HG02623 (cell line): ENCODE measurements at regions not wholly inside any gene's neighbourhood (a gene's known extent, or its start where the extent isn't known, plus 50 kb on each side); places are given as distances from the start of the nearest gene placed in this dataset.

Source experiments
- ATAC-seq: cut with Tn5 transposase; IDR thresholded peaks from one replicate; pipeline ENCODE4 v1.9.1; 2021; ENCODE audit warnings: moderate library complexity; ENCODE audit not compliant: unreplicated experiment

DNA sequence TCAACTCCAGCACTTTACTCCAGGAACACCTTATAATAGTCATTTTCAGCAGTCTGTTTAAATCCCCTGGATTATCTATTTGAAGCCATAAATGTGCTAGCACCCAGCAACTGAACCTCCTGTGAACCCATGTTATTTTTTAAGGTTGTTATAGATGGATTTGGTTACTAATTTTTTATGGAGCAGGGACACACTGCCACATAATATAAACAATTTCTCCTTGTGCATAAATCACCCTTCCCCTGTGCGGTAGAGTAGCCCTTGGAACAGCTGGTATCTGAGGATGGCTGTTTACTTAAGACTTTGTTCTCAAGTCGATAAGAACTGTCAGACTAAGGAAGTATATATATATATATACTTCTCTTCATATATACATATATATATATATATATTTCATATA lies 367.4 kb downstream of the EPHA4 start:
- ATAC-seq = no peak

DNA sequence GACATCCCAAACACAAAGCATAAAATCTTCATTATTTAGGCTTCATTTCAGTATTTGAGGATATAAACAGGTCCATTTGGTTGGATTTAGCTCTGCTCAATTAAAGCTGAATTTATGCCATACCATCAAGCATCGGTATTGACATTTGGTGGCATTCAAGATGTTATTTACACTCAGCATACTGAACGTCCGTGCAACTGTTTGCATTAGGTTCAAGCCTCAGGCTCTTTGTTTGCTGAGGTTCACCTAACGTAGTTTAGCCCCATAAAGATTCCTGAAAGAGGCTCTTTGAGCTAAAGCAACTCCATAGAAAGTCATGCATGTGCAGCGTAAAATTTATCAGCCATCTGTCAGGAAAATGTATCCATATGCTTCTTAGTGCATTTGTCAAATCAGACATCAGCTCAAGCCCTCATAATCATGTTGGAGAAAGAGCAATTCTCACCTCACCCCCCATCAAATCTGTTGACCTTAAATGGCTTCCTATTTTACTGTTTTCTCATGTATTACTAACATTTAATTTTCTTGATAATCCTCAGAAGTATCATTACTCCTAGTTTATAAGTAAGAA lies 366.9 kb downstream of the EPHA4 start:
- ATAC-seq = no peak

DNA sequence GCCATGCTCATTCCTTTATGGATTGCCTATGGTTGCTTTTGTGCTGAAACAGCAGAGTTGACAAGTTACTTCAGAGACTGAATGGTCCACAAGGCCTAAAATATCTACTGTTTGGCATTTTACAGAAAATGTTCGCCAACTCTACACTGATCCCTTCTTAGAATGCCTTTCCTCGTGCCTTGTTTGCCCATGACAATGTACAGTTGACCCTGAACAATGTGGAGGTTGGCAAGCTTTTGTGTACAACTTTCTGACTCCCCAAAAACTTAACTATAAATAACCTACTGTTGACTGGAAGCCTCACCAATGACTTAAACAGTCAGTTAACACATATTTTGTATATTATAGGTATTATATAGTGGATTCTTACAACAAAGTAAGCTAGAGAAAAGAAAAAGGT lies 361.4 kb downstream of the EPHA4 start:
- no peak for ATAC-seq

DNA sequence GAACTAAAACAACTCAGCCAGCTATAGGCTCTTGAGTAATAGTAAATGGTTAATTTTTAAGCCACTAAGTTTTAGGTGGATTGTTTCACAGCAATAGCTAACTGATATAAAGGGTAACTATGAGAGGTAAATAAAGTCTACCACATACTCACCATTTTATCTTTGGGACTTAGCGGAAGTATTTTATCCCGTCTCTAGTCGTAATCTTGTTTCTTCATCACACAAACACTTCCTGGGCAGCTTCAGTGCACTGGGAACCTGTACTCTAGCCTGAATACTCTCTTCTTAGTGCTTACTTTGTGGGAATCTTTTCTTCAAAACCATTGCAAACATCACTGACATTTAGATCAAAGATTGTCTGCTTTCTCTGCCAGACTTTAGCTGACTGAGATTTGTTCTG lies 360.5 kb downstream of the EPHA4 start:
- no peak for ATAC-seq

DNA sequence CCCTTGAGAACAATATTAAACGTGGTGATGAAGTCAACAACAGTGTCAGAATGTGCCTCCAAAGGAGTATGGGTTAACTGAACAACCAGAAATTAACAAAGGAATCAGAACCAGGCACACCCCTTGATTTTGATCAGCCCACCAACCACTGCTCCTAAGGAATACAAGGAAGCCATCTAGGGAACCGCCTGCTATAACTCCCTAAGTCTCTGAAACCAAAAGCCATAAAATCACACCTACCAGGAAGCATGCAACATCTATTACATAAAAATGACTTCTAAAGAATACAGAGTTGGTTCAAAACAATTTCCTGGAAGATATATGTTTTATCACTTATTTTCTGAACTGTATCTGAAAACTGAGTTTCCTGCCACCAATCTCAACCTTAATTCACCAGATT lies 360.0 kb downstream of the EPHA4 start:
- ATAC-seq = no peak

DNA sequence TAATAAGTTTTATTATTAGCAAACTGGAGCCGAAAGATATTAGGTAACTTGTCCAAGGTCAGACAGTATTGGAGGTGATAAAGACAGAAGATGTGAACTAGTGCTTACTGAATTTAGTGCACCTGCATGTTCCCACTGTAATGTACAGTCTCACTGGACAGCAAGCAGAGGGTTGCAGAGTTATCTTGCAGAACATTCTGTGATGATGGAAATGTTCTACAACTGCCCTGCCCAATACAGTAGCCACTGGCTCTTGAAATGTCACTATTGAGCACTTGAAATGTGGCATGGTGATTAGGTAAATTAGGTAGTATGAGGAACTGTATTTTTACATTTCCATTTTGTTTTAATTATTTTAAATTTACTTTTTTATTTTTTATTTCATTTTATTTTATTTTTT lies 356.6 kb downstream of the EPHA4 start:
- ATAC-seq = no peak

DNA sequence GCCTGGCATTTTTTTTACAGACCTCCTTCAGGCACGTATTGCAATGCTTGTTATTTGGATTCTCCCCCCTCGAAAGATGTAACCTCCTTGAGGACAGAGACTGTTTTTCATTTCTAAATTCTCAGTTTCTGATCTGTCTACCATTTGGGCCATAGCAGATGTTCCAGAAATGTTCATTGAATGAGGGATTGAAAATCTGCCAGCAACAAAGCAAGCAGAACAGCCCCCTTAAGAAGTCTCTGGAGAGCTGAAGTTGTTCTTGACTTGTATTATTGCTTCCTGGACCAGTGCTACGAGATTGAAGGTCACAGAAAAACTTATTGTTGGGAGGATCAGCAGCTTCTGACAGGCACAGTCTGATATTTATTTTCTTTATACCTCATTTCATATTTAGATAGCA lies 355.5 kb downstream of the EPHA4 start:
- no peak for ATAC-seq

DNA sequence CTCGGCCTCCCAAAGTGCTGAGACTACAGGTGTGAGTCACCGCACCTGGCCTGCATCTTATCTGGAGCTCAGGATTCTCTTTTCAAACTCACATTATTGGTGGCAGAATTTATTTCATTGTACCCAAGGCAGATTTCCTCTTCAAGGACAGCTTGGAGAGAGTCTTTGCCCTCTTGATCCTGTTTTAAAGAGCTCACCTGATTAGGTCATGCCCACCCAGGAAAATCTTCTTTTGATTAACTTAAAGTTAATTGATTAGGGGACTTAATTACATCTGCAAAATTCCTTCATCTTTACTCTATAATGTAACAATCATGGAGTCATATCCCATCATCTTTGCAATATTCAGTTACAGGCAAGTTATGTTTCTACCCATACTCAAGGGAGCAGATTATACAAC lies 346.4 kb downstream of the EPHA4 start:
- no peak for ATAC-seq

DNA sequence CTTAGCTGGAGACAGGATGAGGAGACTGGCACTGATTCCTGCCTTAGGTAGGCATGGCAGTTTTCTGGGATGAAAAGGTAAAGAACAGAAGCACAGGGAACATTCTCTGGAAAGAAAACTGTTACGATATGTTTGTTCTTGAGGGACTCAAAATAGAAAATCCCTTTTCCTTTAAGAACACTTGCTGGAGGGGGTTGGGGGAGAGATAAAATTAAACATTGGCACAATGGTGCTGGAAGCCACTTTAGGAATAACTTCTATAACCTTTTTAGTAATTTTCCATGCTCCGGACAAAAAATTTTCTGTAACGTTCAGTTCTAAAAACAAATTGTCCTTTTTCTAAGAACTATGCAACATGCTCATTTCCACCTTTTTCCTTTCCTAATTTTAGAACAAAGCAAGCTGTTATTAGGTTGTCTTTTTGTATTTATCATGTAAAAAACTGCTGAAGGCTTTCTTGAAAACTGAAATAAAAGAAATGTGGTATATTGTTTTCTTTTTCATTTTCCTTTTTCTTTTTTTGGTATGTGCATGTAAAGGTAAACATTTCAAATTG lies 343.8 kb downstream of the EPHA4 start:
- no peak for ATAC-seq

DNA sequence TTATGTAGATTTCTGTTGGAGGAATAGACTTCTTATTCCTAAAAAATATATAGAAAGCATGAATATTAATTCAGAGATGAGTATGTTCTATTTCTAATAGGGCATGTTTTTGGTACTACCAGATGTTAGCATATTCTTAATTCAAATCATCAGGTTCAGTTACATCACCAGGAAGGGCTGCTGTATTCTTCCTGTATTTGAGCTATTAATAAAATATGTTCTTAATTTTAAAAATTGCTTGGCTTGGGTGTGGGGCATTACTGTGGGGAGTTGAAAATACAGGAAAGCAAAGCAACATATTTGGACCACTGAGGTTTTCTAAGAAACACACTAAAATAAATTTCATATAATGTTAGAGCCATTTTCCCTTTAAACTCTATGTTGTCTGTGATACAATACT lies 343.0 kb downstream of the EPHA4 start:
- ATAC-seq = no peak

DNA sequence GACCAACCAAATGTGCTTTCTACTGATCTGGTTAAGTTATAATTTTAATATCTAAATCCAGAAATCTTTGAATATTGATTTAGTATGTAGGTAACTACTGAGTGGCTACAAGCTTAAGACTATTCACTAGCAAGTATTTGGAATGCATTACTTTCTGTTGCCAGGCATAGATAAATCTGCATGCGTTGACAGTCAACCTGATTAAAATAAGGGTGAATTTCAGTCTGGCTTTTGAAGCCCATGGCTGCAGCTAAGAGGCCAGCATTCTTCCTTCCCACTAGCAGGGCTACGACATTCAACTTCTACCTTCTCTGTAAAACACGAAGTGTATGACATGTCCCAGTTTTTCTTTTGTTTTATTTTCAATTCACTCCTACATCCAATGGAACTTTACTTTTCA lies 340.6 kb downstream of the EPHA4 start:
- ATAC-seq = no peak

DNA sequence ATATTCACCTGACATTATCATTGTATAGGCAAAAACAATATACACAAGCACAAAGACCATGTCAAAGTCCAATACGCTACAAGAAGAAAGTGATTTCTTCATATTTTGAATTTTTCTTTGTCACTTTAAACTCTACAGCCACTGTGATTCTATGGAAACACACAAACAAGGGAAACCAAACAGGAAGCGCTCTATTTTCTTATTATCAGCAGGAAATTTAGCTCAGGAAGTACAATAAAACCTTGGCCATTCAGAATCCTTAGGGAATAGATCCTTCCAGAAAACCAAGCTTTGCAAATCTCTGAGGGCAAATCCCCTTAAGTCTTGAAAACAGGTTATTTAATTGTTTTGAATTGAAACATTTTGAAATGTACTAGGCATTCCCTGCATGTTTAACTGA lies 336.2 kb downstream of the EPHA4 start:
- ATAC-seq = no peak

DNA sequence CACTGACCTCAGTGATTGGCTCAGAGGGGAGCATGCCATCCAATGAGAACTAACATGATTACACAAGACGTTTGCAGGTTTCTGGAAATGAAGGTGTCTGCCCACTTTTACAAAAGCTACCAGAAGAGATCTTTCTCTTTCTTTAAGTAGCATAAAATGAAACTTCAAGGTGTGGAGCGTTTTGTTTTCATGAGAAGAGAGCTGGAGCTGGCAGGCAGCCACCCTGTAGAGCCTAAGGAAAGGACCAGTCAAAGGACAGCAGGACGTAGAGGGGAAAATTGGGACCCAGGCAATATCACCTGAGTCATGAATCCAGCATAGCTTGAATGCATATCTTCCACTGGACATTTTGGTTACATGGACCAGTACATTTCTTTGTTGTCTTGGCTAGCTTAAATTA lies 331.0 kb downstream of the EPHA4 start:
- ATAC-seq = no peak

DNA sequence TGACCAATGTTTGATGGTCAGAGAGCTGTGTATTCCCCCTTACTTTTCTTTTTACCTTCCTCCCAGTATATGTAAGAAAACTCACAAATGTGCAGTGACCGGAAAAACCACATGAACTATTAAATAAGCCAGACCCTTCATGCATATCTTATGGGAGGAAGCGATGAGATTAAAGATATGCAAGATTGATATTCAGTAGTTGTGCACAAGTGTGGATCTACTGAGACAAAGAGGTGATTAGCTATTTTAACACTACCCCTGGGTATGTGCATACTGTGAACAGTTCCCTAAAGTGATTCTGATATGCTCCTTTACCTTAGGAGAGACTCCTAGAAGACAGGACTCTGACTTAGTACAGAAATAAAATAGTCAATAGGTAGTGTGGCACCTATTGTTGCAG lies 328.3 kb downstream of the EPHA4 start:
- ATAC-seq = no peak

DNA sequence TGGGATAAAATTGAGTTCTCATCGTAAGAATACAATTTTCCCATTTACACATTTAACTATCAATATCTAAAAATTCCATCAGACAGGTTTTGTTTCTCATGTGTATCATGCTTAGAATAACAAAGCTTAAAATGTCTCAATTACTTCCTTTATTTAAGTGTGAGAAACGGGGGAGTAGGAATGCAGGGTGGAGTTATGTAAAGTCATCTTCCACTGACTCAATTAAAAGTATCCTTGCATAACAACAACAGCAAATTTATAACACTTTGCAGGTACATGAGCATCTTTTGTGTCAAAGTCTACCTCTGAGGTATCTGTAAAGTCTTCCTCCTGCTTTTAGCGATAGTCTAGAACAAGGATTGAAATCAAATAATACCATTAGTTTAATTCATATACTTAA lies 327.1 kb downstream of the EPHA4 start:
- ATAC-seq = no peak

DNA sequence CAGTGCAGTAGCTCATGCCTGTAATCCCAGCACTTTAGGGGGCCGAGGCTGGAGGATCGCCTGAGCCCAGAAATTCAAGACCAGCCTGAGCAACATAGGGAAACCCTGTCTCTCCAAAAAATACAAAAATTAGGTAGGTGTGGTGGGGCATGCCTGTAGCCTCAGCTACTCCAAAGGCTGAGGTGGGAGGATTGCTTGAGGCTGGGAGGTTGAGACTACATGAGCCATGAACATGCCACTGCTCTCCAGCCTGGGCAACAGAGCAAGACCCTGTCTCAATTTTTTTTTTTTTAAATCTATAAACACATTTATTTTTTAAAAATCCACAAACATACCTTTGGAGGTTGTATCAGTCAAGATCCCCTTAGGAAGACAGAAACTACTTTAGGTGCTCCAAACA lies 326.3 kb downstream of the EPHA4 start:
- ATAC-seq = no peak

DNA sequence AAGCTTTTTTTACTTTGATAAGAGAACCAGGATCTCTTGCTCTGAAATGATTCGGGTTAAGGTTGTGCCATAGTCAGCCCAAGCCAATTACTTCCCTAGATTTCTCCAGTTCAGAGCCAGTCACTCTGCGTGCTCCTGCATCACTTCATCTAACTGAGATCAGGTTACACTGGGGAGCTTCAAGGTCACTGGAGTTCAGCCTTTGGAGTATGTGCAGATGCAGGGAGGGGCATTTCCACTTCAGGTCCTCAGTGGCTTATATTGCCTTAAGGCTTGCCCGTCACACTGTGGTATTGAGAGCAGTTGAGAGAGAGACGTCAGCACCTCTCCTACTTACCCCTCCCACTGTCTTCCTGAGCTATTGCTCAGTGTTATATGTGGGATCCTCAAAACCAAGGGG lies 317.8 kb downstream of the EPHA4 start:
- ATAC-seq = no peak

DNA sequence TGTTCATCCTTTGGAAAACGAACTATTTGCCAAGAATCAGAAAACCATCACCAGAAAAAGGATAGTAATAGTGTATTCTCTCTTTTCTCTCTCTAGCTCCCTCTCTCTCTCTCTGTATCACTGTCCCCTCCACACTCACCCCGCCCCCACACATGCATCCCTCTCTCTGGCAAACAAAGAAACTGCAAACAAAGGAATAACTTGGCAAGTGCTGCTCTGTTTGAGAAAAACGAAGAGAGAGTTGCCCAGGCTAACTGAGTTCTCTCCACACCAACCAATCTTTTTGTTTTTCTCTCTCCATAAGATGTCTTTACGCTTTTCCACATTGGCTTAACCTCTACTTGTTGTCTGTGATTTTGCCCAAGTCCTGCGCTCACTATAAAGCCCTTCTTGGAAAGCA lies 316.2 kb downstream of the EPHA4 start:
- ATAC-seq = no peak

DNA sequence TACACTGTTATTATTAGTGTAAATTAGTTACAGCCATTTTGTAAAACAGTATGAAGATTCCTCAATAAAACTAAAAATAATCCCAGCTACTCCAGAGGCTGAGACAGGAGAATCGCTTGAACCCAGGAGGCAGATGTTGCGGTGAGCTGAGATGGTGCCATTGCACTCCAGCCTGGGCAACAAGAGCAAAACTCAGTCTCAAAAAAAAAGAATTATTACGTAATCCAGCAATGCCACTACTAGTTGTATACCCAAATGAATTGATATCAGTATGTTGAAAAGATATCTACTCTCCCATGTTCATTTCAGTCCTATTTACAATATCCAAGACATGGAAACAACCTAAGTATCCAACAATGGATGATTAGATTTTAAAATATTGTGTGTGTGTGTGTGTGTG lies 313.6 kb downstream of the EPHA4 start:
- ATAC-seq = no peak

DNA sequence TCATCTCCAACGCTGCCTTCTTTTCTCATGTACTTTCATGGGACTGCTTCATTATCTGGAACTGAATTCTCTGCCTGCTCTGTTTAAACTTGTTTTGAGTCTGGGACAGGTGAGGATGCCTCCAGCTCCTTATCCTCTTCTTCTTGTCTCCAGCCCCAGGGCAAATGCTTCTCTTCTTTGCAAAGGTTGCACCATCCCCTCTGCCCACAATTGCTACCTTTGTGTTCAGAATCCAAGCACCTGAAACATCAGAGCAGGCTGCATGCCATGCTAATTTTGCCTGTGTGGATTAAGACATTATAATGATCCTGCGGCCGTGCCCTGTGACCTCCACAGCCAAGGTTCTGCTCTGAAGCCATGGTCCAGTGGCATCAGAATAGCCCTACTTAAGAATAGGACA lies 309.5 kb downstream of the EPHA4 start:
- no peak for ATAC-seq

DNA sequence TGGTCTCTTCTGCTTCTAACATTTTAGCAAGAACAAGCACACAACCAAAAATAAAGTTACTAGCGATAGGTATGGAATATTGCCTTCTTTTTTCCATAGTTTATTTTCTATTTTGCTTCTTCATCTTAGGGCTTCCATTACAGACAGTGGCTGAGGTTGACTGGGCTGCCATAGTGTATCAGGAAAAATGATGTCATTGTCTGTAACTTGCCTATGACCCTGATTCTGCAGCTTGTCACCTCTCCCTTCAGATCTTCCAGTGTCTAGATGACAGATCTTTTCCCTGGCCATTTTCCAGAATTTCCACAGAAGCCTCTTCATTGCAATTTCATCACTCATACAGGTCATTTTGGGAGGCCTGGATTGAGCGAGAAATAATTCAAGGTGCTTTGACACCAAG lies 308.5 kb downstream of the EPHA4 start:
- ATAC-seq = no peak

DNA sequence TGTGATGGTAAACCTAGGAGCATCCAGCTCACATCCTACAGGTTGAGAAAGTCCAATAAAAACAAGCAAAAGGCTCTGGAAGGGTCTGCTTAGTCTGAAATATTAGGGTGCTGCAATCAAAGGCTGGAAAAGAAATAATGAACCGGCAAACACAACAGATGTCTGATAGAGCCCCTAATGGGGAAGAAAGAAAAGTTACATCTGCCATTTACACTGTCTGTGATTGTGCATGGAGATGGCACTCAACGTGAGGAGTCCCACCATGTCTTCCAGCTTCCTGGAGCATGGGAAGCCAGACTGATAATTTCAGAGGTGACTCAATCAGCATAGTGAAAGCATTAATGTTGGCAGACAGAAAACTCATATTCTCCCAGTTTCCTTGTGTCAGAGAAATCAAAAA lies 307.8 kb downstream of the EPHA4 start:
- no peak for ATAC-seq

DNA sequence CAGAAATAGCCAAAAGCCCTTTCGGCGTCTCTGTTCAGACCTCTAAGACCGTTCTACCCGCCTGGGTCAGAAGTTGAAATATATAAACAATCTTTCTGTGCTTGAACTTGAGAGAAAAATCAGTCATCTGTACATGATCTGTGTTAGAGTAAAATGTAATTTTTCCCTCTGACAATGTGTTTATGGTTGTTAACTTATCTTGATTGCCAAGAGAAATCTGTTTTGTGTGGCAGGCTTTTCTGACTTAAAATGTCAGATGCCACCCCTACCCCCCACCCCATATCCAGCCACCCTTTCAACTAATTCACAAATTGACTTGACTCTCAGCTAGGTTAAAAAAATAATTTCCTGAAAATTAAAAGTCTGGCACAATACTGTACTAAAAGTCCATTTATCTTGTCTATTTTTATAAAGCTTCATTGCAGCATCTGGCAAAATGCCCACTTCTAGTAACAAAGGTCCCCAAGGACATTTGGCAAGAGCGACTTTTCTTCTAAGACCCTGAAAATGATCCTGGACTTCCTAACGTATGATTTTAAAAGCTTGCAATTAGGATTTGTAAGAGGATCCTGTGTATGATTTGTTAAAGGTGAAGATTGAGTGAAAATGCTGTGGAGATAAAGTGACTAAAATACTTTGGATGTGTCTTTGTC lies 304.2 kb downstream of the EPHA4 start:
- ATAC-seq = no peak
